ENCODE measurements at regions not wholly inside any gene's neighbourhood (a gene's known extent, or its start where the extent isn't known, plus 50 kb on each side); places are given as distances from the start of the nearest gene placed in this dataset.

- no peak for TF ChIP-seq ZBTB10 (tag by site-specific recombination; IDR thresholded peaks at IDR 0.05)
- no peak for TF ChIP-seq ZNF701 (tag by site-specific recombination; IDR thresholded peaks at IDR 0.05)
- TF ChIP-seq CTCF (tag by site-specific recombination; IDR thresholded peaks at IDR 0.05), result no peak
- TF ChIP-seq KLF1 (tag by site-specific recombination; IDR thresholded peaks at IDR 0.05), result no peak
- no peak for TF ChIP-seq ZNF274 (IDR thresholded peaks at IDR 0.05; ENCODE audit: low read length)
- no peak for TF ChIP-seq ZNF274 (tag by site-specific recombination; IDR thresholded peaks at IDR 0.05; ENCODE audit: borderline replicate concordance)
- no peak for TF ChIP-seq ZNF23 (tag by site-specific recombination; IDR thresholded peaks at IDR 0.05; ENCODE audit: borderline replicate concordance)
- no peak for TF ChIP-seq ZNF555 (tag by site-specific recombination; conservative IDR thresholded peaks at IDR 0.05)
- no peak for TF ChIP-seq ZNF133 (tag by site-specific recombination; IDR thresholded peaks at IDR 0.05)
- no peak for TF ChIP-seq ELK4 (IDR thresholded peaks at IDR 0.05; ENCODE audit: borderline replicate concordance, low read depth, low read length)
- TF ChIP-seq FEZF1 (tag by site-specific recombination; IDR thresholded peaks at IDR 0.05), result no peak
Measured at GRCh38 chr10:65135508-65135907, 1614.3 kb downstream of the REEP3 start.
